NOMO-1 (cell line): ENCODE measurements at regions not wholly inside any gene's neighbourhood (a gene's known extent, or its start where the extent isn't known, plus 50 kb on each side); places are given as distances from the start of the nearest gene placed in this dataset.

Experiments used
- DNase-seq, 2 experiments: peaks; one replicate each; lab custom pipeline; 2025; ENCODE audit not compliant: unreplicated experiment in 2 of 2; lab: John Stamatoyannopoulos, UW

DNA sequence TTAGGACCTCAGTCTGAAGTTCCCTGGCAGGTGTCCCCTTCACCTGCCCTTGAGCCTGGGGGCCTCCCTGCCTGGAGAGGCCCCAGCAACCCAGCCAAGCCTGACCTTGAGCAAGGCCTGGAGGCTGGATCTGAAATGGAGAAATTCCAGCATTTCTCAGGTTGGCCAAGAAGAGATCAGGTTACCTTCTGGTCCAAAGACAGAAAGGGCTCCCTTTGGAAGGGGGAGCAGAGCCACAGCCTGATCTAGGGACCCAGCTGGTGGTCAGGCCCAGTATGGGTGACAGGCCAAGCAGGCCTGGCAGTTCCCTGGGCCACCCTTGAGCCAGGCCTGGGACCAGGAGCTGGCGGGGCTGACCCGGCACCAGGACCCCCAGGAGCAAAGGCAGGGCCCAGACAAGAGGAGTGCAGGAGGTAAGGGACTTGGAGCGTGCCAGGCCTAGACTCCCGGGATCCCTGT lies 82.8 kb downstream of the TNFAIP2 start:
- DNase-seq = no peak

DNA sequence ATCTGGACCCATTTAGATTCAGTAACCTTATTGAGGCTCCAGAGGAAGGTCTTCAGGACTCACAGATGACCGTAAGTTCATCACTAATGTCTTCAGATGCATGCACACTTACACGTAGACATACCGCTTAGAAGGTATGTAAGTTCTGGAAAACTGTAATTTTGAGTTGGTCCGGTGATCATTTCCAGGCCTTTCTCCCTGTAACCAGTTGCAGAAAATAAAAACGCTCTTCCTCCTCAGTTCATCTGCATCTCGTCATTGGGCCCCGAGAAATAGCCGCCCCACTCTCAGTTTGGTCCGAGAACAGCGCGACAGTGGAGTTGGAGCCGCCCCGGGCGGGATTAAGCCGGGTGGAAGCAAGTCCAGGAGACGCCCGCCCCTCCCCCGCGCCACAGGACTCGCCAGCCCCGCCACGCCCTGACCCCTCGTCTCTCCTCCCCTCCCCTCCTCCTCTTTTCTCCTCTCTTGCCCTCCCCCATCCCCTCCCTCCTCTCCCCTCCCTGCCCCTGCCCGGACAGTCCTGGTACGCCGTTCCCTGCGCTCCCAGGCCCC lies 83.7 kb downstream of the TNFAIP2 start:
- DNase-seq = no peak

DNA sequence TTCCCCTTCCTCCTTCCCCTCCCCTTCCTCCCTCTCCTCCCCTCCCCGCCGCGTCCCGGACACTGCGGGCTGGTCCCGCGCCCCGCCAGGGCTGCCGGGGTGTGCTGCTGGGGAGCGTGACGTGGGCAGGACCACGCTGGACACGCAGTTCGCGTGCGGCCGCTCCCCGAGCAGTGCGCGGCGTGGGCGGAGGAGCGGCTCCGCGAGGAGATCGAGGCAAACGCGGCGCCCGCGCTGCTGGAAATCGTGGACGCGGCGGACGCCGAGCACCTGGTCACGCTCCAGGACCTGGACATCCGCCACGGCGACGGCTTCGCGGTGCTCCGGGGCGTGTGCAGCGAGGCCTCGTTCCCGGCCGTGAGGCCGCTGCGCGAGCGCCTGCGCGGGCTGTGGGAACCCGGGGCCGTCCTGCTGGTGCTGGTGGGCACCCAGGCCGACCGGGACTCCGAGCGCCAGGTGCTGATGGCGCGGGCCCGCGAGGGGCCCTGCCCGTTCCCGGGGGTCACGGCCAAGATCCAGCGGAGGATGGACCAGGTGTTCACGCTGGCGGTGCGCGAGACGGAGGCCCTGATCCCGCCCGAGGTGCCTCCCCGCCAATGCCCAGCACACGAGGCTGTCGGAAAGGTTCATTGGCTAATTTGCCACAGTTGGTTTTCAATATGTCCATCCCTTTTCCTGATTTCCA lies 84.3 kb downstream of the TNFAIP2 start:
- DNase-seq = no peak

DNA sequence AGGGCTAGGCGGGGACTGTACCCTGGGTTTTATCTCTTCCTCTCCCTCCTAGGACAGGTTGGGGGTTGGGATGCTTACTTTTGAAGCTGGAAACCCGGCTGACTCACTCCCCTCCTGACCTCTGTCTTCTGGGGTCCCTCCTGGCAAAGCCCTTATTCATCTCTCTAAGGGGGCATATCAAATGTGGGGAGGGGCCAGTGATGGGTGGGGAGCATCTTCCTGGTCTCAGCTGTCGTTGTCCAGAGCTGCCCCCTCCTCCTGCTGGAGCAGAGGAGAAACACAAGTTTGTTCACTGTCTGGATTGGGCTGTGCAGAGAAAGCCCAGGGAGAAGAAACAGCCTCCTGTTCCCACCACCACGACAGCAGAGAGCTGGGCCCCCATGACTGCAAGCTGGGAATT lies 85.8 kb downstream of the TNFAIP2 start:
- DNase-seq = no peak

DNA sequence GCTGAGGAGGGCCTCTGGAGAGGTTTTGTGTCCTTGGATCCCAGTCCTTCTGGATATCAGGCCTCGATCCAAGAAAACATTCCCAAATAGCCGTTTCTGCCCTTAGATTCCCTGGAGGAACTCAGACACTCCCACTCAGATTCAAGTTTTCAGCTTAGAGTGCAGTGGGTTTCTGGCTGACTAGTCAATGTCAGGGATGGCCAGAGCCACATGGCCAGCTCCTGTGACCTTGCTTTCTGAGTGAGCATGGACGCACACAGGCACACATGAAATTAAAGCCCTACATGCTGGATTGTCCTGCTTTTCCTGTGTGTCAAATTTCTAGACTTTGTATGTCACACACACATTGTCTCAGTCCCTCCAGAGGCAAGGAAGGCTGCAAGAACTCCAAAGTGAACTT lies 86.2 kb downstream of the TNFAIP2 start:
- DNase-seq = no peak

DNA sequence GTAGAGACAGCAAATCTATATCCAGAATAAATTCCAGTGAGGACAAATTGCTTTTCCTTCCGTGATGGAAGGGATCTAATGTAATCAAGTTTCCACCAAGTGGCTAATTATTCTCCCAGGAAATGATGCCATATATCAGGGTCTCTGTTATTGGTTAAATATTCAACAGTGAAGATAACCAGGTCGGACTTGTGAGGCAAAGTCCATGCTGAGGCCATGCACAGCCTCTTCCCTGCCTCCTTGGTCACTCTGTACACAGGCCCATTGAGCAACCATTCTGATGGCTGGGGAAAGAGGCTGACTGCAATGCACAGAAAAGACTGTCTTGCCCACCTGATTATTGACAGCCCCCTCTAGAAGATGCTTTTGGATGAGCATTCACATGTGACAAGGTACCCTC lies 90.1 kb downstream of the TNFAIP2 start:
- DNase-seq = no peak

DNA sequence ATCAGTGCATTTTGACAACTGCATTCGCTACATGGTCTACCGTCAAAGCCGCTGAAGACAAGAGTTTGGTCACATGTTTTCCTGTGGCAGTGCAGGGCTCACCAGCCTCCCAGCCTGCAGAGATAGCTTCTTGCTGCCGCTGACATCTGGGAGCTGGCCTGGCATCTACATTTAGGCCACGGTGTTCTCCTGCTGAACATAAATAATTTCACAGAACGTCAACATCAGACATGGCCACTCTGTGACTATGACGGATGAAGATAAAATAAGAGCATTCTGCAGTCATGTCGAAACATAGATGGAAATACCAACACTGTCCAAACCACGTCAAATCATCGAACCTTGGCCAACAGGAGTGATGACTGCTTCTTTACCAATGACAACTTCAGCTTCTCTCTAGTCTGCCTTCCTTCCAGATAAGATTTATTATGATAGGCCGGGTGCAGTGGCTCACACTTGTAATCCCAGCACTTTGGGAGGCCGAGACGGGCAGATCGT lies 91.2 kb downstream of the TNFAIP2 start:
- DNase-seq = no peak

DNA sequence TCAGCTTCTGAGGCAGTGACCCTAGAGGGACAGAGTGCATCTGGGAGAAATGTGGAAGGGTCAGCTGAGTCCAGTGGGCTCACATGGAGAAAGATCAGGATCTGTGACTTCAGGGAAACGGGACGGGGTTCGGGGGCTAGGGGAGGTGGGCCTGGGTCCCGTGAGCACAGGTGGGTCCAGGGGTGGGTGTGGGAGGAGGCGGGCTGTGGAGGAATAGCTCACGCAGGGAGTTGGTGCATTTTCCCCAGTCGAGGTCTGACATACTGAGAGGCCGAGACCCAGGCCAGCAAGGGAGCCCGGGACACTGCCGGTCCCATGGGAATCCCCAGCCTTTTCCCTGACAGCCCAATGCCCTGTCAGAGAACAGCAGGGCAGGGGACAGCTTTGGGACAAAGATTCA lies 93.1 kb downstream of the TNFAIP2 start:
- no peak for DNase-seq

DNA sequence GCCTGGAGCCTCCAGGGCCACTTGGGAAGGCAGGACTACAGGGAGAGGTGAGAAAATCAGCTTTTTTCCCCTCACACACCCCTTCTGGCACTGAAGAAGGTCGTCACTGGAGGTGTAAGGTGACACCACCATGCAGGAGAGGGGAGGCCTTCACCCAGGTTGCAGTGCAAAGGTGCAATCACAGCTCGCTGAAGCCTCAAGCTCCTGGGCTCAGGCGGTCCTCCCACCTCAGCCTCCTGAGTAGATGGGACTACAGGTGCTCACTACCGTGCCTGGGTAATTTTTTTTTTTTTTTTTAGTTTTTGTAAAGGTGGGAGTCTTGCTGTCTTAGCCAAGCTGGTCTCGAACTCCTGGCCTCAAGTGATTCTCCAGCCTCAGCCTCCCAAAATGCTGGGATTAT lies 93.6 kb downstream of the TNFAIP2 start:
- no peak for DNase-seq

DNA sequence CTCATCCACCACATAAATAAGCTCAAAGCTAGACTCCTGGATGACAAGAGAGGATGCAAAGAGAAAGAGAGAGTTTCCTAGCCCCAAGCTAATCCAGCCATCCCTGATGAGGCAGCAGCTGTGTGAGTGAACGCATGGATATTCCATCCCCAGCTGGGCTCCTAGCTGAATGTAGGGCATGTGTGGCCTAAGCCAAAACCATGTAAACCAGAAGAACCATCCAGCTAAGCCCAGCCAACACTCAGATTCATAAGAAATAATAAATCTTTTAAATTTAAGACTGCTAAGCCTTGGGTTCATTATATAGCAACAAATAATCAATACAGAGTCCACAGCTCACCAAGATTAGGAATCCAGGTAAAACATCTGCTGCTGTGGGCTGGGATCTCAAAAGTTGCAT lies 94.3 kb downstream of the TNFAIP2 start:
- no peak for DNase-seq

DNA sequence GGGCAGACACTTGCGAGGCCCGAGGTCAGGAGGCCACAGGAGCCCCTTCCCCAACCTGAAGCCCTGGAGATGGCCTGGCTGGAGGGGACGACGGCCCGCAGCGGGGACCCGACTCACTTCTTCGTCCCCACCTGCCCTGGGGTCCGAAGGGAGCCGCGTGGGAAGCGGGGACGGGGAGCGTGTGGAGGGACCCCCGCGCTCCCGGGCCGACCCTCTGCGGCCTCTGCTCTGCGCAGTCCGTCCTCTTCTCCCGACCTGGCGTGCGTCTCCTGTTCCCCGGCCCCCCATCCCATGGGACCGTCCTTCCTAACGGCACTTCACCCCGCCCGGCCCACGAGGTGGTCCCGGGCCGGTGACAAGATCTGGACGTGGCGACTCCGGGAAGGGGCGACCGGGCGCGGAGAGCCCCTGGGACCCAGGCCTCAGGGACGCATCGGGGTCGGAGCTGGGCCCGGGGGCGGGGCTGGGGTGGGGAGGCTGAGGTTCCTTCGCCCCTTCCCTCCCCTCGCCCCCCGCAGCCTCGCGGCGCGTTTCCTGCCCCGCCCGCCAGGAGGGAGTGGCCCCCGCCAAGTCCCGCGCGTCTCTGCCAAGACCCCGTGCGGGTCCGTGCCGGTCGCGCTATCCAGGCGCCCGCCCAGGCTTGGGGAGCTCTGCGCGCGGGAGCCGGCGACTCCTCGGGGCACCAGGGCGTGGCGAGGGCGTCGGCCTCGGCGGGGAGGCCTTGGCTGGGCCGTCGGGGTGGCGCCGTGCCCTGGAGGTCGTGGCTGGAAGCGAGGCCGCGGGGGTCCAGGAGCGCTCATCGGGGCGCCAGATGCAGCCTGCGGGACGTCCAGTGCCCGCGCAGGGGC lies 97.1 kb downstream of the TNFAIP2 start:
- DNase-seq = no peak

DNA sequence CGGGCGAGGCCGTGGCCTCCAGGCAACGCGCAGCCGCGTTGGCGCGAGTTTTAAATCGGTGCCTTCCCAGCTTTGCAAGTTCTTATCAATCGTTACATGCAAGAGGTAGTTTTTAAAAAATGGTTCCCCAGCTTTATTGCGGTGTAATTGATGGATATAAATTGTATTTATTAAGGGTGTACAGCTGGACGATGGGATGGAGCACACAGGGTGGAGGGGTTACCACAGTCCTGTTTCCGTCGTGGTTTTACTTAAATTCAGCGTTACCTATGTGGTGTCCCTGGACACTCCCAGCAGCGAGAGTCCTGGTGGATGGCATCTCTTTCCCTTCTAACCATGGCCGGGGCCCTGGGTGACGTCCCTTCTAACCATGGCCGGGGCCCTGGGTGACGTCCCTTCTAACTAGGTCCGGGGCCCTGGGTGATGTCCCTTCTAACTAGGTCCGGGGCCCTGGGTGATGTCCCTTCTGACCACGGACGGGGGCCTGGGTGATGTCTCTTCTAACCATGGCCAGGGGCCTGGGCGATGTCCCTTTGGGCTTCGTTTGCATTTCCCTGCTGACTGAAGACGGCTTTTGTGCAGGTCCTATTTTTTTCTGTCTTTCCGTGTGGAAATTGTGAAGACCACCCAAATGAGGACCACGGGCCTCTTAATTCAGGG lies 97.9 kb downstream of the TNFAIP2 start:
- DNase-seq = no peak

DNA sequence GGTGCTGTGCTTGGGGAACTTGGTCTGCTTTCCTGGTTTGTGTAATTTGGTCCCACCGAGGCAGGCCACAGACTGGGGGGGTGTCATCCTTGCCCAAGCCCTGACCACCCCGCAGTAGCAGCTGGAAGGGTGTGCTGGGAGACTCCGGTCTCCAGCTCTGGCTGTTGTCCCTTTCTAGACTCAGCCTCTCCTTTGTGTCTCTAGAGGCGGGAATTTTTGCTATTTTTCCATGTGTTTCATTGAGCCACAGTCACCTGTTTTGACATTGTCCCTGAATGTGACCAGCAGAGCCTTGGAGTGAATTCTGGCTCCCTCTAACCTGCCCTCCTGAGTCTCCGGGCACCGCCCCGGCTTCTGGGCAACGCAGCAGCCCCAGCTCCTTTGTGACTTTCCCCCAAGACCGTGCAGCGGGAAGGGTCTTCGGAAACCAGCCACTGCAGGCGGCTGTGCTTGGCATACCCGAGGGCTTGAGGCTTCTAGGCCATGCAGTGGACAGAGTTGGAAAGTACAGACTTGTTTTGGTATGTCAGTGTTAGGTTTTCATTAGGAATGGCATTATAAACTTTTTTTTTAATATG lies 98.6 kb downstream of the TNFAIP2 start:
- no peak for DNase-seq

DNA sequence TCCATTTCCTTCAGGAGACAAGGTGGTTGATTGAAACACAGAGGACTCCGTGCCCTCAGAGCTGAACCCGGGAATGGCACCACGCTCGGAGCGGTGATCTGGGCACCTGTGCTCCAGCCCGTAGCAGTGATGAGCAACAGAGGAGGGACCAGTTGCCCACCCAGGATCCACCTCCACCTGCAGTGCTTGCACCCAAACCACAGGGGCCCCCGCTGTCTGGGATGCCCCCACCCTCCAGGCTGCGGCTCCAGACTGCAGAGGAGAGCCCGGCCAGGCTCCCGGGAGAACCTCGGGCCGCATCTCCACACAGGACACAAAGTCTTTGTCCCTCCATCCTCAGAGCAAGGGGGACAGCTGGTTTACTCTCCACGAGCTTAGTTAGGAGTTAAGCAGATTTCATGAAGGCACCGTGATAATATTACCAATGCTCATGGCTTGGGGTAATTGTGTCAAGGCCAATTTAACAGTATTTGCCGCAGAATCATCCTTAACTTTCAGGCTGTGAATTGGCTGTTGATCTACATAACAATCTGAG lies 100.6 kb downstream of the TNFAIP2 start:
- DNase-seq = no peak

DNA sequence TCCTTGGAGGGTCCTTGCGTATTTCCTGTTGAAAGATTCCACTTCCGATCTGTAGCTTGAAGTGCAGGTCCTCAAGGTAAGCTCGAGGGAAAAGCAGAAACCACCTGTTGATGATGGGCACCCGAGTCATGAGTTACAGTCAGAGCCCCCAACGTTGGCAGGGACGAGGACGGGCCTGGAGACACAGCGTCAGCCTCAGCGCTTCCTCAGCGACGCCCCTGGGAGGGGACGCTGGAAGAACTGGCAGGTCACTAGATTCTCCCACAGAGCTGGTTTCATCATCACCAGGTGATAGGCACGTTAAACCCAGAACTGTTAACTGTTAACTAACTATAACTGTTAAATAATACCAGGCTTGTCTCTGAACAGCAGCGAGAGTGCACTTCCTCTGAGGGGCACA lies 101.8 kb downstream of the TNFAIP2 start:
- DNase-seq = no peak

DNA sequence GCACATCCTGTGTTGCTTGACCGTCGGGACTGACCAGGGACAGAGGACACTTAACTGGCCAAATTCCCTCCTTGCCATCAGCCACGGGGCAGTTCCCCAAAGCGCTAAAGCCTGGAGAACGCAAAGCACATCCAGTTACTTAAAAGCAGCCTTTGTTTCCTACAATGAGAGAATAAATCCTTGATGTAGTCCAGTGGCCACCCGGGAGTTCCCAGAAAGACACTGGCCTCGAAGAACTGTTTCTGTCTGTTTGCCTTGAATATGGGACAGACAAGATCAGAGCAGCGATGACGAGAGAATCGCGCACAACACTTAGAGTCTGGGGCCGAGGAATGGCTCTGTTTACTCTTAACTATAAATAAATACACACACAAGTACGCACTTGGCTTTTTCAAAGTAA lies 102.2 kb downstream of the TNFAIP2 start:
- no peak for DNase-seq

DNA sequence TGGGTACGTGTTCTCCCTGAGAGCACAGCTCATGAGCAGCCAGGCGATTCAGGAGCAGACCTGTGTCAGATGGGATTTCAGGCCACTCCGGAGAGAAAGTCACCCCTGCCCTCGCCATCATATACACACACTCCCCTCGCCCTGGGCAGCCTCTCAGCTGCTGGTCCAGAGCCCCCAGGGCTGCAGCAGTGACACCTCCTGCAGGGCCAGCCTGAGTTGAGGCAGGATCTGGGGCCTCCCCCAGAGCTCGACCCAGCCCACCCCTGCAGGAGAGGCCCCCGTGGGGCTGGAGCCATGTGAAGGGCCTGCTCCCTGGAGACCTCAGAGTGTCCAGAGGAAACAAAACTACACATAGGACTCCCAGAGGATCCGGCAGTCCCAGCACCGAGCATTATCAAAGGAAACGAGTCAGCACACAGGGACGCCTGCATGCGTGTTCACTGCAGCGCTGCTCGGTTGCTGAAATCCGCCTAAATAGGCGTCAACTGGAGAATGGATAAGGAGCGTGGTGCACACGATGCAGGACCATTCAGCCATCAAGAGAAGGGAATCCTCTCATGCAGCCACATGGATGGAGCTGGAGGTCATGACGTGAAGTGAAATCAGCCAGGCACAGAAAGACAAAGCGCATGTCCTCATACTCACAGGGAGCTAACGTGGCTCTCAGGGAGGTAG lies 104.0 kb downstream of the TNFAIP2 start:
- no peak for DNase-seq

DNA sequence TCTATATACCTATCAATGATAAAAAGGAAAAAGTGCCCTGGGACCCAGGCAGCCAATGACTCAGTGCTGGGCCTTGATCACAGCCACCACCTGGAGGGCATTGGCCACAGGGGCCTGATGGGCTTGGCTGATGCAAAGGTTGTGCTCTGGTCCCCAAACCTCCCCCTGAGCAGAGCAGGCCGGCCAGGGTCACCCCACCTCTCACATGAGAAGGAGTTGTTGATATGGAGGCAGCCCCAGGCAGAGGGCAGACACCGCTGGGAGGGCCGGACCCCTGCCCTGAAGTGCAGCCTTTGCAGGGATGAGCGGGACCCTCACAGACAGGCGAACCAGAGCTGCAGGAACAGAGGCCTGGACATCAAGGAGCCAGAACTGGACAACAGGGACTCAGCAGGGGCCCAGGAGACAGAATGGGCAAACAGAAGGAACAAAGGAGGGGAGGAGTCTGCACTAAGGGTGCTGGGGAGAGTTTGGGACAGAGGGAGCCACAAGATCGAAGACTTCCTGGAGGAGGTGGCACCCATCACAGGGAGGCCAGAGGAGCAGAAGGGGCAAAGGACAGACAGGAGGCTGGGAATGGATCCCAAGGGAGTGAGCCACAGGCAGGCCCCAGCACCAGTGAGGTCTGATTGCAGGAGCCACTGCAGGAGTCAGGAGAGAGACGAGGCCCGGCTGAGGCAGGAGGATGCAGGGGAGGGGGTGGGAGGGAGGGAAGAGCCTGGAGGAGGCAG lies 105.0 kb downstream of the TNFAIP2 start:
- no peak for DNase-seq

DNA sequence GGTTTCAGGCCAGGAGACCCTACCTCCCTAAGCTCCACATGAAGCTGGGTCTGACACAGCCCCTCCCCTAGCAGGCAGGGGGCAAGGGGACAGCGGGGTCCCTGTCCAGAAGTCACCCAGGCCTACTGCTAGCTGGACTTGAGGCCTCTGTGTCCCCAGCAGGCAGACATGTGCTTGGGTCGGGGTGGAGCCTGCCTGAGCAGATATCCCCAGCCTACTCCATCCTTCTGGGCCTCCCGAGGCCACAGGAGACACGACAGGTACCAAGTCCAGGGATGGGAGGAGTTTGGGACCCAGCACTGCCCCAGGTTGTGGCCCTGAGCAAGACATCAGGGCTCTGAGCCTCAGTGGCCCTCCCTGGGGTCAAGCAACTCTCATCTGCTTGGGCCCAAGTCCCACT lies 105.2 kb upstream of the EIF5 start:
- DNase-seq = no peak
